ENCODE measurements at regions not wholly inside any gene's neighbourhood (a gene's known extent, or its start where the extent isn't known, plus 50 kb on each side); places are given as distances from the start of the nearest gene placed in this dataset.

GRCh38 chr21:16283516-16283915, 553.7 kb downstream of the USP25 start:
- H3K36me3 ChIP-seq (ENCODE audit: control insufficient read depth in 1 of 2, insufficient read depth in 2 of 2, low read length in 2 of 2), result no peaks in the 10 kb centered on the region
- peaks cover 0 to 32% of the 10 kb centered on the region in 2 donors for H3K4me1 ChIP-seq (ENCODE audit: control insufficient read depth in 1 of 2, insufficient read depth in 2 of 2, low read length in 2 of 2)
- H3K27me3 ChIP-seq (ENCODE audit: low read depth, low read length), result no peaks in the 10 kb centered on the region
- H3K27ac ChIP-seq (ENCODE audit: low read length), result no peak overlapping the region
- H3K9me3 ChIP-seq (ENCODE audit: control insufficient read depth in 1 of 2, low read length in 2 of 2), result no peaks in the 10 kb centered on the region
- no peak overlapping the region for H3K4me3 ChIP-seq (ENCODE audit: low read depth in 1 of 2, low read length in 2 of 2)

- H3K9me3 ChIP-seq (ENCODE audit: control insufficient read depth in 1 of 2, low read length in 2 of 2), result no peaks in the 10 kb centered on the region
- no peaks in the 10 kb centered on the region for H3K27me3 ChIP-seq (ENCODE audit: low read depth, low read length)
- peaks cover 0 to 32% of the 10 kb centered on the region in 2 donors for H3K4me1 ChIP-seq (ENCODE audit: control insufficient read depth in 1 of 2, insufficient read depth in 2 of 2, low read length in 2 of 2)
- H3K4me3 ChIP-seq (ENCODE audit: low read depth in 1 of 2, low read length in 2 of 2), result peak overlapping the region in 1 of 2 donors; percentile 9
- no peak overlapping the region for H3K27ac ChIP-seq (ENCODE audit: low read length)
- H3K36me3 ChIP-seq (ENCODE audit: control insufficient read depth in 1 of 2, insufficient read depth in 2 of 2, low read length in 2 of 2), result no peaks in the 10 kb centered on the region
These were observed 555.9 kb downstream of the USP25 start for GRCh38 chr21:16285605-16286126.

GRCh38 chr21:16287046-16287445, 557.3 kb downstream of the USP25 start:
- Histone ChIP-seq H3K27ac (ENCODE audit: low read length) (no peak overlapping the region), H3K27me3 (ENCODE audit: low read depth, low read length) (no peaks in the 10 kb centered on the region), H3K4me3 (ENCODE audit: low read depth in 1 of 2, low read length in 2 of 2) (no peak overlapping the region), H3K4me1 (ENCODE audit: control insufficient read depth in 1 of 2, insufficient read depth in 2 of 2, low read length in 2 of 2) (peaks cover 0 to 32% of the 10 kb centered on the region in 2 donors), H3K9me3 (ENCODE audit: control insufficient read depth in 1 of 2, low read length in 2 of 2) (no peaks in the 10 kb centered on the region), H3K36me3 (ENCODE audit: control insufficient read depth in 1 of 2, insufficient read depth in 2 of 2, low read length in 2 of 2) (no peaks in the 10 kb centered on the region)

GRCh38 chr21:16291296-16291695, 561.5 kb downstream of the USP25 start:
- no peak overlapping the region for H3K4me3 ChIP-seq (ENCODE audit: low read depth in 1 of 2, low read length in 2 of 2)
- H3K36me3 ChIP-seq (ENCODE audit: control insufficient read depth in 1 of 2, insufficient read depth in 2 of 2, low read length in 2 of 2), result no peaks in the 10 kb centered on the region
- H3K27me3 ChIP-seq (ENCODE audit: low read depth, low read length), result no peaks in the 10 kb centered on the region
- H3K4me1 ChIP-seq (ENCODE audit: control insufficient read depth in 1 of 2, insufficient read depth in 2 of 2, low read length in 2 of 2), result peaks cover 0 to 10% of the 10 kb centered on the region in 2 donors
- H3K27ac ChIP-seq (ENCODE audit: low read length), result no peak overlapping the region
- no peaks in the 10 kb centered on the region for H3K9me3 ChIP-seq (ENCODE audit: control insufficient read depth in 1 of 2, low read length in 2 of 2)

GRCh38 chr21:16294128-16294527, 564.3 kb downstream of the USP25 start:
- Histone ChIP-seq H3K4me1 (ENCODE audit: control insufficient read depth in 1 of 2, insufficient read depth in 2 of 2, low read length in 2 of 2) (no peaks in the 10 kb centered on the region), H3K4me3 (ENCODE audit: low read depth in 1 of 2, low read length in 2 of 2) (no peak overlapping the region), H3K9me3 (ENCODE audit: control insufficient read depth in 1 of 2, low read length in 2 of 2) (no peaks in the 10 kb centered on the region), H3K27ac (ENCODE audit: low read length) (no peak overlapping the region), H3K27me3 (ENCODE audit: low read depth, low read length) (no peaks in the 10 kb centered on the region), H3K36me3 (ENCODE audit: control insufficient read depth in 1 of 2, insufficient read depth in 2 of 2, low read length in 2 of 2) (no peaks in the 10 kb centered on the region)

GRCh38 chr21:16302851-16303282, 573.1 kb downstream of the USP25 start:
- Histone ChIP-seq H3K4me1 (ENCODE audit: control insufficient read depth in 1 of 2, insufficient read depth in 2 of 2, low read length in 2 of 2) (no peaks in the 10 kb centered on the region), H3K27me3 (ENCODE audit: low read depth, low read length) (no peaks in the 10 kb centered on the region), H3K4me3 (ENCODE audit: low read depth in 1 of 2, low read length in 2 of 2) (no peak overlapping the region), H3K9me3 (ENCODE audit: control insufficient read depth in 1 of 2, low read length in 2 of 2) (no peaks in the 10 kb centered on the region), H3K27ac (ENCODE audit: low read length) (no peak overlapping the region), H3K36me3 (ENCODE audit: control insufficient read depth in 1 of 2, insufficient read depth in 2 of 2, low read length in 2 of 2) (no peaks in the 10 kb centered on the region)

GRCh38 chr21:16304174-16305095, 574.7 kb downstream of the USP25 start:
- peak overlapping the region; percentile 37 for H3K27ac ChIP-seq (ENCODE audit: low read length)
- no peaks in the 10 kb centered on the region for H3K4me1 ChIP-seq (ENCODE audit: control insufficient read depth in 1 of 2, insufficient read depth in 2 of 2, low read length in 2 of 2)
- H3K36me3 ChIP-seq (ENCODE audit: control insufficient read depth in 1 of 2, insufficient read depth in 2 of 2, low read length in 2 of 2), result no peaks in the 10 kb centered on the region
- no peaks in the 10 kb centered on the region for H3K9me3 ChIP-seq (ENCODE audit: control insufficient read depth in 1 of 2, low read length in 2 of 2)
- no peaks in the 10 kb centered on the region for H3K27me3 ChIP-seq (ENCODE audit: low read depth, low read length)
- H3K4me3 ChIP-seq (ENCODE audit: low read depth in 1 of 2, low read length in 2 of 2), result no peak overlapping the region

- Histone ChIP-seq H3K4me1 (ENCODE audit: control insufficient read depth in 1 of 2, insufficient read depth in 2 of 2, low read length in 2 of 2) (no peaks in the 10 kb centered on the region), H3K36me3 (ENCODE audit: control insufficient read depth in 1 of 2, insufficient read depth in 2 of 2, low read length in 2 of 2) (no peaks in the 10 kb centered on the region), H3K27ac (ENCODE audit: low read length) (peak overlapping the region; percentile 46), H3K27me3 (ENCODE audit: low read depth, low read length) (no peaks in the 10 kb centered on the region), H3K4me3 (ENCODE audit: low read depth in 1 of 2, low read length in 2 of 2) (peak overlapping the region; percentile 2 to 12), H3K9me3 (ENCODE audit: control insufficient read depth in 1 of 2, low read length in 2 of 2) (no peaks in the 10 kb centered on the region)
These were observed 575.9 kb downstream of the USP25 start for GRCh38 chr21:16305686-16306085.

- H3K36me3 ChIP-seq (ENCODE audit: control insufficient read depth in 1 of 2, insufficient read depth in 2 of 2, low read length in 2 of 2), result no peaks in the 10 kb centered on the region
- H3K4me1 ChIP-seq (ENCODE audit: control insufficient read depth in 1 of 2, insufficient read depth in 2 of 2, low read length in 2 of 2), result no peaks in the 10 kb centered on the region
- H3K4me3 ChIP-seq (ENCODE audit: low read depth in 1 of 2, low read length in 2 of 2), result peak overlapping the region in 1 of 2 donors; percentile 44
- no peaks in the 10 kb centered on the region for H3K27me3 ChIP-seq (ENCODE audit: low read depth, low read length)
- H3K27ac ChIP-seq (ENCODE audit: low read length), result no peak overlapping the region
- no peaks in the 10 kb centered on the region for H3K9me3 ChIP-seq (ENCODE audit: control insufficient read depth in 1 of 2, low read length in 2 of 2)
These were observed 577.5 kb downstream of the USP25 start for GRCh38 chr21:16307256-16307655.

- Histone ChIP-seq H3K9me3 (ENCODE audit: control insufficient read depth in 1 of 2, low read length in 2 of 2) (no peaks in the 10 kb centered on the region), H3K27ac (ENCODE audit: low read length) (peak overlapping the region; percentile 26)
These were observed 578.5 kb downstream of the USP25 start for GRCh38 chr21:16308269-16308668.

GRCh38 chr21:16309250-16309971, 579.6 kb downstream of the USP25 start:
- Histone ChIP-seq H3K27ac (ENCODE audit: low read length) (no peak overlapping the region), H3K9me3 (ENCODE audit: control insufficient read depth in 1 of 2, low read length in 2 of 2) (no peaks in the 10 kb centered on the region), H3K36me3 (ENCODE audit: control insufficient read depth in 1 of 2, insufficient read depth in 2 of 2, low read length in 2 of 2) (no peaks in the 10 kb centered on the region), H3K27me3 (ENCODE audit: low read depth, low read length) (no peaks in the 10 kb centered on the region), H3K4me3 (ENCODE audit: low read depth in 1 of 2, low read length in 2 of 2) (no peak overlapping the region), H3K4me1 (ENCODE audit: control insufficient read depth in 1 of 2, insufficient read depth in 2 of 2, low read length in 2 of 2) (peaks cover 0 to 4% of the 10 kb centered on the region in 2 donors)

More at GRCh38 chr21:16308269-16308668, 578.5 kb downstream of the USP25 start:
- Histone ChIP-seq H3K4me1 (ENCODE audit: control insufficient read depth in 1 of 2, insufficient read depth in 2 of 2, low read length in 2 of 2) (peaks cover 0 to 4% of the 10 kb centered on the region in 2 donors), H3K27me3 (ENCODE audit: low read depth, low read length) (no peaks in the 10 kb centered on the region), H3K4me3 (ENCODE audit: low read depth in 1 of 2, low read length in 2 of 2) (peak overlapping the region; percentile 26 to 44), H3K36me3 (ENCODE audit: control insufficient read depth in 1 of 2, insufficient read depth in 2 of 2, low read length in 2 of 2) (no peaks in the 10 kb centered on the region)

Measured in muscle layer of duodenum (tissue), 2 donors.